Mammary epithelial cell (primary cell): ENCODE measurements at regions not wholly inside any gene's neighbourhood (a gene's known extent, or its start where the extent isn't known, plus 50 kb on each side); places are given as distances from the start of the nearest gene placed in this dataset.
"Not testable (repeated sequence)": the region's sequence is repeated elsewhere in the genome, so short reads cannot be mapped to it uniquely, and the experiment has no call there.

Experiments used
- EZH2 ChIP-seq: IDR thresholded peaks from 2 replicates; pipeline ENCODE4 v1.6.1; 2012; ENCODE audit warnings: low read length, inconsistent platforms, borderline replicate concordance
- TF ChIP-seq, protein P1 (sequence below), 2 donors: IDR thresholded peaks in 1 of 2; conservative IDR thresholded peaks in 1 of 2; 2 replicates each; pipeline ENCODE4 v1.5.1; 2011 to 2012; ENCODE audit warnings: inconsistent platforms in 2 of 2, low read length in 2 of 2, mild to moderate bottlenecking in 2 of 2, control low read depth in 1 of 2, low read depth in 1 of 2; ENCODE audit not compliant: insufficient read depth in 1 of 2; ENCODE audit errors: extremely low read depth in 1 of 2

DNA sequence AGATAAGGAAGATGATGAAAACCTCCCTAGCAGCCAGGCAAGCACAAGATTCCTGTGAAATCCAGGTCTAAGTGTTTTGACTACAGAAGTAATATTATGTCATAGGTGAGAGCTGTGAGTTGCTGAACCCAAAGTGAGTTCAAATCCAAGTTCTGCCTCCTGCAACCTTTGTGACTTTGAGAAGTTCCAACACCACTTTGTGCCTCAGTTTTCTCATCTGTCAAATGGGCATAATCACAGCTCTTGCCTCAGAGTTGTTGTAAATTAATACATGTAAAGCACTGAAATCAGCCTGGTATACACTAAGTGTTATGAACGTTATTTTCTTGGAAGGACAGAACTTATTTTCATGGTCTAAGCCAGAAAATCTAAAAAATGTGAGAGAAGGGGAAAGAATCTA is 210.3 kb upstream of the FRG2C start:
- TF ChIP-seq, protein P1, sequence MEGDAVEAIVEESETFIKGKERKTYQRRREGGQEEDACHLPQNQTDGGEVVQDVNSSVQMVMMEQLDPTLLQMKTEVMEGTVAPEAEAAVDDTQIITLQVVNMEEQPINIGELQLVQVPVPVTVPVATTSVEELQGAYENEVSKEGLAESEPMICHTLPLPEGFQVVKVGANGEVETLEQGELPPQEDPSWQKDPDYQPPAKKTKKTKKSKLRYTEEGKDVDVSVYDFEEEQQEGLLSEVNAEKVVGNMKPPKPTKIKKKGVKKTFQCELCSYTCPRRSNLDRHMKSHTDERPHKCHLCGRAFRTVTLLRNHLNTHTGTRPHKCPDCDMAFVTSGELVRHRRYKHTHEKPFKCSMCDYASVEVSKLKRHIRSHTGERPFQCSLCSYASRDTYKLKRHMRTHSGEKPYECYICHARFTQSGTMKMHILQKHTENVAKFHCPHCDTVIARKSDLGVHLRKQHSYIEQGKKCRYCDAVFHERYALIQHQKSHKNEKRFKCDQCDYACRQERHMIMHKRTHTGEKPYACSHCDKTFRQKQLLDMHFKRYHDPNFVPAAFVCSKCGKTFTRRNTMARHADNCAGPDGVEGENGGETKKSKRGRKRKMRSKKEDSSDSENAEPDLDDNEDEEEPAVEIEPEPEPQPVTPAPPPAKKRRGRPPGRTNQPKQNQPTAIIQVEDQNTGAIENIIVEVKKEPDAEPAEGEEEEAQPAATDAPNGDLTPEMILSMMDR (conservative IDR thresholded peaks at IDR 0.05 in 1 of 2, IDR thresholded peaks at IDR 0.05 in 1 of 2; ENCODE audit: extremely low read depth in 1 of 2, insufficient read depth in 1 of 2, low read depth in 1 of 2, low read length in 2 of 2), result not testable (repeated sequence)
- TF ChIP-seq EZH2, result not testable (repeated sequence)
